GM10266 (cell line): ENCODE measurements at regions not wholly inside any gene's neighbourhood (a gene's known extent, or its start where the extent isn't known, plus 50 kb on each side); places are given as distances from the start of the nearest gene placed in this dataset.

Source experiments
- DNase-seq: peaks from one replicate; pipeline ENCODE4 v3.0.0; 2012; ENCODE audit errors: extremely low spot score
- CTCF ChIP-seq: IDR thresholded peaks from 2 replicates; pipeline ENCODE4 v1.5.1; 2012; ENCODE audit warnings: mild to moderate bottlenecking, low read depth; ENCODE audit not compliant: control insufficient read depth, insufficient read depth; ENCODE audit errors: missing control alignments

- no peak for DNase-seq
- no peak for TF ChIP-seq CTCF
These were observed 107.5 kb downstream of the TMEM18 start for GRCh38 chr2:569681-570080.

GRCh38 chr2:568639-569235 lies 108.5 kb downstream of the TMEM18 start:
- no peak for TF ChIP-seq CTCF
- DNase-seq: no peak

- TF ChIP-seq CTCF: no peak
- DNase-seq: no peak
These were observed 109.2 kb downstream of the TMEM18 start for GRCh38 chr2:567865-568638.

- no peak for TF ChIP-seq CTCF
- DNase-seq: no peak
These were observed 109.7 kb downstream of the TMEM18 start for GRCh38 chr2:567496-567864.

DNA sequence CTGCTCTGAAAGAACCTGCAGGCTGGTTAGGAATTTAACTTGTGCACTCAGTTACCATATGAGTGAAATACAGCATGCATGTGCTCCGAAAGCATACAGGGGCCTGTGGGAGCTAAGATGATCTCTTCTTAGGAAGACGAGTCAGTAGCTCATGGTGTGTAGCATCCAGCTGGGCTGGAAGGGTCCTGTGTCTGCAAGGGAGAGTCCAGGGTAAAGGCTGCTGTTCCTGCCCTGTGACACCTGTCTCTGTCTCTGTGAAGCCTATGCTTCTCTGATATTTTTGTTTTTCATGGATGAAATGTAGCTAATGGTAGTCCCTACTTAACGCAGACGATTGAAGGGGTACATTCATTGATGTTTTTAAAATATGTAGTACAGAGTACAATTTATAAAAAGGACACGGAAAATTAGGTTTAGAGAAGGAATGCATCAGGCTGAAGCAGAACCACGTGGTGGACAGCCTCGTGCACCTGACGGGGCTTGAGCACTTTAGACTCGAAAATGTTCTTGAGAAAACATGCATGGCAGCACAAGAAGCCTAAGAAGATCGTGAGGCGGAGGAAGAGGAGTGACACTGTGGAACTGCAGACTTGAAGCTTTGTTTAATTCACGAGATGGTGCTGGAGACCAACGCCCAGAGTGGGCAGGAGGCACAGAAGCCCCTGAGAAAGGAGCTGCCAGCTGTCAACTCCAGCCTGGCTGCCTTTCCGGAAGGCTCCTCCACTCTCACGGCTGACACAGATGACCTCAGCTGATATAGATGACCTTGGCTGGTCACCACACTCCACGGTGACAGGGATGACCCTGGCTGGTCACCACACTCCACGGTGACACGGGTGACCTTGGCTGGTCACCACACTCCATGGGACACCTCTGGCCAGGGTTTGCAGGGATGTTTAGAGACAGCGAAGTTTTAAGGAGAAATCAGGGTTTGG lies 110.6 kb downstream of the TMEM18 start:
- TF ChIP-seq CTCF: no peak
- DNase-seq: no peak

- DNase-seq: no peak
- TF ChIP-seq CTCF: no peak
These were observed 112.6 kb downstream of the TMEM18 start for GRCh38 chr2:564471-565181.

DNA sequence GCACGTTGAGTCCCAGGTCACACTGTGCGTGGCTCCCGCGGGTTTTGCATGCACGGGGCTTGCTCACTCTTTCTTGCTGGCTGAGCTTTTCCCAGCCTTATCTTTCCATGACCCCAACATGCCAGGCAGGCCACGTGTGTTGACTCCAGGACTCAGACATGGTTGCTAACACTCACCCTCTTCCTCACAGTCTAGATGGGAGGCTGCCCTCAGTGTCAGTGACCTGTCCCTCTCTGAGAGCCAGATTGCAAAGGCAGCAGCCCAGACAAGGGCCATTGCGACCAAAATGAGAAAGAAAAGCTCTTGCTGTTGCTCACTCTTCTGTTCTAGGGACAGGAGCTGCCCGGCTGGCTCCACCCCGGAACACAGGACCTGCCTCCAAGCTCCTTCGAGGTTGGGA lies 113.7 kb downstream of the TMEM18 start:
- no peak for DNase-seq
- TF ChIP-seq CTCF: no peak
